ENCODE measurements at regions not wholly inside any gene's neighbourhood (a gene's known extent, or its start where the extent isn't known, plus 50 kb on each side); places are given as distances from the start of the nearest gene placed in this dataset.

- ATAC-seq (ENCODE audit: low read depth): no peak
- no peak overlapping the region for H3K9ac ChIP-seq (ENCODE audit: low read length)
- no peaks in the 10 kb centered on the region for H3K79me2 ChIP-seq (ENCODE audit: control insufficient read depth, insufficient read depth, low read length)
- H4K20me1 ChIP-seq (ENCODE audit: control insufficient read depth, insufficient read depth, low read length, poor library complexity, severe bottlenecking): no peaks in the 10 kb centered on the region
- peaks cover 0 to 3% (median 0%) of the 10 kb centered on the region in 3 donors for H3K9me3 ChIP-seq (ENCODE audit: control extremely low read depth in 1 of 3, control insufficient read depth in 2 of 3, insufficient read depth in 1 of 3, low read length in 2 of 3)
- no peak overlapping the region for H3K27ac ChIP-seq (ENCODE audit: low read length in 2 of 2)
- H3K4me1 ChIP-seq (ENCODE audit: control insufficient read depth in 2 of 2, insufficient read depth in 2 of 2, low read length in 2 of 2): no peaks in the 10 kb centered on the region
- intact Hi-C loops (cut with micrococcal nuclease): no loop called here
- Mint-ChIP-seq H3K4me3 (no peak overlapping the region), H3K27me3 (peaks cover 4% of the 10 kb centered on the region), H3K9me3 (ENCODE audit: insufficient read depth) (no peaks in the 10 kb centered on the region), H3K4me1 (no peaks in the 10 kb centered on the region), H3K27ac (no peak overlapping the region)
- no peak for DNase-seq
- H3K4me3 ChIP-seq (ENCODE audit: control extremely low read depth in 1 of 5, extremely low read depth in 1 of 5, insufficient read depth in 1 of 5, low read depth in 2 of 5, low read length in 4 of 5): no peak overlapping the region
- 0% methylated on average over 1 of the region's 3 CpGs for WGBS (ENCODE audit: insufficient coverage)
- ChIA-PET CTCF (interaction anchor here (0.6 kb wide), 1 partner anchor 22 kb away, joined by 3 read pairs; no protein-coding TSS in a partner anchor), POLR2A (no interaction called here)
- no peak overlapping the region for H3K4me2 ChIP-seq (replicated peaks; ENCODE audit: low read depth, low read length, poor library complexity, severe bottlenecking)
- no peak overlapping the region for H2AFZ ChIP-seq (ENCODE audit: insufficient read depth, low read depth, low read length, poor library complexity, severe bottlenecking)
- H3K27me3 ChIP-seq (replicated peaks in 1 of 4; ENCODE audit: control extremely low read depth in 1 of 4, control insufficient read depth in 3 of 4, insufficient read depth in 4 of 4, low read length in 3 of 4): no peaks in the 10 kb centered on the region
- TF ChIP-seq CTCF (IDR thresholded peaks at IDR 0.05) (no peak), EZH2 (IDR thresholded peaks at IDR 0.05; ENCODE audit: borderline replicate concordance, insufficient read depth, low read depth, low read length, poor library complexity, severe bottlenecking) (no peak)
- no peaks in the 10 kb centered on the region for H3K36me3 ChIP-seq (replicated peaks in 1 of 2; ENCODE audit: control extremely low read depth in 1 of 2, control insufficient read depth in 1 of 2, extremely low read depth in 1 of 2, insufficient read depth in 2 of 2, low read length in 1 of 2)
Measured at GRCh38 chr20:23258747-23259121, 91.9 kb upstream of the NXT1 start.

- no peak for DNase-seq
- ChIA-PET POLR2A (no interaction called here), CTCF (interaction anchor here (0.6 kb wide), 1 partner anchor 21 kb away, joined by 3 read pairs; no protein-coding TSS in a partner anchor)
- Mint-ChIP-seq H3K27ac (no peak overlapping the region), H3K4me3 (no peak overlapping the region), H3K27me3 (peaks cover 4% of the 10 kb centered on the region), H3K4me1 (no peaks in the 10 kb centered on the region), H3K9me3 (ENCODE audit: insufficient read depth) (no peaks in the 10 kb centered on the region)
- Histone ChIP-seq H3K79me2 (ENCODE audit: control insufficient read depth, insufficient read depth, low read length) (no peaks in the 10 kb centered on the region), H4K20me1 (ENCODE audit: control insufficient read depth, insufficient read depth, low read length, poor library complexity, severe bottlenecking) (no peaks in the 10 kb centered on the region), H3K4me2 (replicated peaks; ENCODE audit: low read depth, low read length, poor library complexity, severe bottlenecking) (no peak overlapping the region), H3K36me3 (replicated peaks in 1 of 2; ENCODE audit: control extremely low read depth in 1 of 2, control insufficient read depth in 1 of 2, extremely low read depth in 1 of 2, insufficient read depth in 2 of 2, low read length in 1 of 2) (no peaks in the 10 kb centered on the region), H3K9me3 (ENCODE audit: control extremely low read depth in 1 of 3, control insufficient read depth in 2 of 3, insufficient read depth in 1 of 3, low read length in 2 of 3) (no peaks in the 10 kb centered on the region), H3K27me3 (replicated peaks in 1 of 4; ENCODE audit: control extremely low read depth in 1 of 4, control insufficient read depth in 3 of 4, insufficient read depth in 4 of 4, low read length in 3 of 4) (no peaks in the 10 kb centered on the region), H3K9ac (ENCODE audit: low read length) (no peak overlapping the region), H3K27ac (ENCODE audit: low read length in 2 of 2) (no peak overlapping the region), H3K4me3 (ENCODE audit: control extremely low read depth in 1 of 5, extremely low read depth in 1 of 5, insufficient read depth in 1 of 5, low read depth in 2 of 5, low read length in 4 of 5) (no peak overlapping the region), H2AFZ (ENCODE audit: insufficient read depth, low read depth, low read length, poor library complexity, severe bottlenecking) (no peak overlapping the region), H3K4me1 (ENCODE audit: control insufficient read depth in 2 of 2, insufficient read depth in 2 of 2, low read length in 2 of 2) (no peaks in the 10 kb centered on the region)
- TF ChIP-seq CTCF (IDR thresholded peaks at IDR 0.05) (no peak), EZH2 (IDR thresholded peaks at IDR 0.05; ENCODE audit: borderline replicate concordance, insufficient read depth, low read depth, low read length, poor library complexity, severe bottlenecking) (no peak)
- WGBS (ENCODE audit: insufficient coverage): 92% methylated on average over 2 of the region's 8 CpGs
- intact Hi-C loops (cut with micrococcal nuclease): no loop called here
- no peak for ATAC-seq (ENCODE audit: low read depth)
Measured at GRCh38 chr20:23257848-23258746, 92.5 kb upstream of the NXT1 start.
